Colonic mucosa (tissue), 4 donors: ENCODE measurements at regions not wholly inside any gene's neighbourhood (a gene's known extent, or its start where the extent isn't known, plus 50 kb on each side); places are given as distances from the start of the nearest gene placed in this dataset.

Source experiments
- DNase-seq: peaks from one replicate; pipeline ENCODE4 v3.0.0-alpha.2; 2020
- H3K27ac ChIP-seq: fragments of 200-600 bp; one replicate; pipeline ENCODE4 v1.8.0; 2021
- H3K27me3 ChIP-seq: fragments of 200-600 bp; one replicate; pipeline ENCODE4 v1.8.0; 2021
- H3K36me3 ChIP-seq: fragments of 200-600 bp; one replicate; pipeline ENCODE4 v1.8.0; 2021
- H3K4me1 ChIP-seq: fragments of 200-600 bp; one replicate; pipeline ENCODE4 v1.8.0; 2021; ENCODE audit warnings: mild to moderate bottlenecking
- H3K4me3 ChIP-seq: fragments of 200-600 bp; one replicate; pipeline ENCODE4 v1.8.0; 2021
- H3K9ac ChIP-seq, 2 donors: one replicate each; pipeline ENCODE4 v1.7.0; 2013; ENCODE audit warnings: control low read depth in 2 of 2, low read depth in 2 of 2, low read length in 2 of 2
- H3K9me3 ChIP-seq: fragments of 200-600 bp; one replicate; pipeline ENCODE4 v1.8.0; 2021
- intact Hi-C: fragments of 100-400 bp; cut with DNase I; formaldehyde crosslinking; loops from one replicate; pipeline ENCODE4 v1.14.1; 2022
- TF ChIP-seq, protein P1 (sequence below): fragments of 200-600 bp; IDR thresholded peaks from one replicate; pipeline ENCODE4 v1.8.0; 2022; ENCODE audit warnings: antibody characterized with exemption, mild to moderate bottlenecking
- donor health status: healthy.
- donor health status: DM: no; HTN: no; CAD: no.
- donor health status: DM: no; HTN: no; CAD: no.

DNA sequence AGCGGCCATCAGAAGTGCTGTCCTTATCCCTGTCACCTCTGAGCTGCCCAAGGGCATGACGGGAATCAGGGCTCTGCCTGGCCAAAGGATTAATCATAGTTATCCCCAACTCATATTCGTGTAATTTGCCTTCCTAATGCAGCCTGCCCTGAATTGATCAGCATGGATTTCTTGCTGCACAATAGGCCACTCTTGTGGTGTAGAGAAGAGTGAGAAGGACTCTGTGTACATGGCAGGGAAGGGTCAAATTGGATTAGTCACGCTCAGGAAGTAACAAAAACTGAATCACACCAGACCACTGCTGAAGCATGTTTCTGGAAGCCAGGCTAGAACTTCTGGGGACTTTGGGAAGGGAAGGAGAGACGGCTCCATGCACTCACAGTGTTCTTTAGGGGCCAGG lies 227.0 kb downstream of the BUB3 start:
- intact Hi-C loops = no loop called here
- no peak overlapping the region for H3K4me3 ChIP-seq
- no peak overlapping the region for H3K9ac ChIP-seq
- TF ChIP-seq, protein P1, sequence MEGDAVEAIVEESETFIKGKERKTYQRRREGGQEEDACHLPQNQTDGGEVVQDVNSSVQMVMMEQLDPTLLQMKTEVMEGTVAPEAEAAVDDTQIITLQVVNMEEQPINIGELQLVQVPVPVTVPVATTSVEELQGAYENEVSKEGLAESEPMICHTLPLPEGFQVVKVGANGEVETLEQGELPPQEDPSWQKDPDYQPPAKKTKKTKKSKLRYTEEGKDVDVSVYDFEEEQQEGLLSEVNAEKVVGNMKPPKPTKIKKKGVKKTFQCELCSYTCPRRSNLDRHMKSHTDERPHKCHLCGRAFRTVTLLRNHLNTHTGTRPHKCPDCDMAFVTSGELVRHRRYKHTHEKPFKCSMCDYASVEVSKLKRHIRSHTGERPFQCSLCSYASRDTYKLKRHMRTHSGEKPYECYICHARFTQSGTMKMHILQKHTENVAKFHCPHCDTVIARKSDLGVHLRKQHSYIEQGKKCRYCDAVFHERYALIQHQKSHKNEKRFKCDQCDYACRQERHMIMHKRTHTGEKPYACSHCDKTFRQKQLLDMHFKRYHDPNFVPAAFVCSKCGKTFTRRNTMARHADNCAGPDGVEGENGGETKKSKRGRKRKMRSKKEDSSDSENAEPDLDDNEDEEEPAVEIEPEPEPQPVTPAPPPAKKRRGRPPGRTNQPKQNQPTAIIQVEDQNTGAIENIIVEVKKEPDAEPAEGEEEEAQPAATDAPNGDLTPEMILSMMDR = no peak
- DNase-seq = no peak
- H3K27ac ChIP-seq = no peak overlapping the region
- no peaks in the 10 kb centered on the region for H3K9me3 ChIP-seq
- H3K36me3 ChIP-seq = no peaks in the 10 kb centered on the region
- no peaks in the 10 kb centered on the region for H3K27me3 ChIP-seq
- no peaks in the 10 kb centered on the region for H3K4me1 ChIP-seq

DNA sequence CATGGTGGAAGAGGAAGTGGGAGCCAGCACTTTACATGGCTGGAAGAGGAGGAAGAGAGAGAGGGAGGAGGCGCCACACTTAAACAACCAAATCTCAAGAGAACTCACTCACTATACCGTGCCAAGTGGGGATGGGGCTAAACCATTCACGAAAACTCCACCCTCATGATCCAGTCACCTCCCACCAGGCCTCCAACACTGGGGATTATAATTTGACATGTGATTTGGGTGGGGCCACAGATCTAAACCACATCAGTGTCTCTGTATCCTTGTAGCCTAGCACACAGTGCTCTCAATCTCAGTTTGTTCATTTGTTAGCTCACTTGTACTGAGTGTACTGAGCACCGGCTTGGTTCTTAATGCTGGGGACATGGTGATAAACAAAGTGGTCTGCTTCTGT lies 228.3 kb downstream of the BUB3 start:
- no peaks in the 10 kb centered on the region for H3K36me3 ChIP-seq
- intact Hi-C loops = no loop called here

DNA sequence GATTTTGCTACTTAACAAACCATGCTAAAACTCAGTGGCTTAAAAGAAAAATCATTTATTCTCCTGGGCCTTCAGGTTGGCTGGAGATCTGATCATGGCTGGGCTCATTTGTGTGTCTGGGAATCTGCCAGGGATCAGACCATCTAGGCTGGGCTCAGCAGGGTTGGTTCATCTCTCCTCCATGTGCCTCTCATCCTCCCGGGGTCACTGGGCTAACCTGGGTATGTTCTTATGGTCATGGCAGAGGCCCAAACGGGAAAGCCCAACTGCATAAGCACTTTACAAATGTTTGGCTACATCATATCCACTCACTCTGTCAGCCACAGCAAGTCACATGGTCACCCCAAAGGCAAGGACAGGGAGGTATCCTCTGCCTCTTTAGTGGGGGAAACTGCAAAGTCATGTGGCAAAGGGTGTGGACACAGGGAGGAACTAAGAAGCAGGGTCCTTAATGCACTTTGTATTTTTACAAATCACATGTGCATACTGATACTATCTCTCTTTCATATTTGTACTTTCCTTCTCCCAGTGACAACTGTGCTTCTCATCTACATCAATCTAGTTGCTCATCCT lies 231.4 kb downstream of the BUB3 start:
- H3K9me3 ChIP-seq = no peaks in the 10 kb centered on the region
- H3K9ac ChIP-seq = no peak overlapping the region
- DNase-seq = no peak
- intact Hi-C loops = no loop called here
- no peak overlapping the region for H3K4me3 ChIP-seq
- no peaks in the 10 kb centered on the region for H3K4me1 ChIP-seq
- no peak overlapping the region for H3K27ac ChIP-seq
- no peaks in the 10 kb centered on the region for H3K36me3 ChIP-seq
- no peaks in the 10 kb centered on the region for H3K27me3 ChIP-seq
- TF ChIP-seq, protein P1 = no peak

More for the DNA sequence above, 228.3 kb downstream of the BUB3 start:
- Histone ChIP-seq H3K4me1 (no peaks in the 10 kb centered on the region), H3K9ac (no peak overlapping the region), H3K27me3 (no peaks in the 10 kb centered on the region), H3K4me3 (no peak overlapping the region), H3K27ac (no peak overlapping the region), H3K9me3 (no peaks in the 10 kb centered on the region)
- DNase-seq = no peak
- TF ChIP-seq, protein P1 = no peak

DNA sequence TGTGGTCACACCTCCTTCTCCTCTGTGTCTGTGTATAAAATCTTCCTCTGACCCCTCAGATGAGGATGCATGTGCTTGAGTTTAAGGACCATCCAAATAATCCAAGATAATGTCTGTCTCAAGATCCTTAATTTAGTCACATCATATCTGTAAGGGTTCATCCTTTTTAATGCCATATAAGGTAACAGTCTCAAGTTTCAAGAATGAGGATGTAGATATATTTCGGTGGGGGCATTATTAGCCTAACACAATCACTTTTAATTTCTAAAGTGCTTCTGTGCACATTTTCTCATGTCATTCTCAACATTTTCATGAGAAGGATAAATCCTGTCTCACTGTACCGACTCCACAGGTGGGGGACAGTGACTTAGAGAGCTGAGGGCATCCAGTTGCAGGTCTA lies 235.3 kb downstream of the BUB3 start:
- no peaks in the 10 kb centered on the region for H3K4me1 ChIP-seq
- H3K9me3 ChIP-seq = no peaks in the 10 kb centered on the region
- H3K36me3 ChIP-seq = no peaks in the 10 kb centered on the region
- DNase-seq = no peak
- TF ChIP-seq, protein P1 = no peak
- no peak overlapping the region for H3K9ac ChIP-seq
- no peak overlapping the region for H3K4me3 ChIP-seq
- no peaks in the 10 kb centered on the region for H3K27me3 ChIP-seq
- intact Hi-C loops = no loop called here
- H3K27ac ChIP-seq = no peak overlapping the region

DNA sequence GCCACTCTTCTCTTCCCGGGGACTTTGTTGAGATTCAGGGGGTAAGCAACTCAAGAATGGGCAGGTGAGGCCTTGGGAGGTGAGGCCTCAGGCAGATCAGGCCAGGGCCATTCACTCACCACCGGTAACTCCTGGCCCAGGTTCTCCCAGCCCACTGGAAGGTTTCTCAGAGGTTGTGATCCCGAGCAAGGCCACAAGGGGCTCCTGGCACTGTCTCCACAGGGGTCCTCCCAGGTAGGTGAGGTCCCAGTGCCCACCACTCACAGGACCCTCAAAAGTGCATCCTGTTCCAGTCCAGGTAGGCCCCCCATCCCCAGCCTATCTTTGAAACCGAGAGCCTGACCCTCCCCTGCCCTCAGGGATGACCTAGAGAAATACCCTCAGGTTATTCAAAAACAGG lies 236.1 kb downstream of the BUB3 start:
- Histone ChIP-seq H3K4me3 (no peak overlapping the region), H3K9me3 (no peaks in the 10 kb centered on the region), H3K4me1 (no peaks in the 10 kb centered on the region), H3K27me3 (no peaks in the 10 kb centered on the region), H3K9ac (no peak overlapping the region), H3K27ac (no peak overlapping the region), H3K36me3 (no peaks in the 10 kb centered on the region)
- intact Hi-C loops = no loop called here
- TF ChIP-seq, protein P1 = no peak
- DNase-seq = no peak
